H1 (cell line): ENCODE measurements at regions not wholly inside any gene's neighbourhood (a gene's known extent, or its start where the extent isn't known, plus 50 kb on each side); places are given as distances from the start of the nearest gene placed in this dataset.

Experiments used
- TF ChIP-seq, protein P1 (sequence below): fragments of 300-600 bp; sonication (generic); IDR thresholded peaks from 2 replicates; pipeline ENCODE4 v1.7.1; 2012; ENCODE audit warnings: low read length, moderate library complexity, mild to moderate bottlenecking, inconsistent platforms; ENCODE audit not compliant: insufficient replicate concordance

DNA sequence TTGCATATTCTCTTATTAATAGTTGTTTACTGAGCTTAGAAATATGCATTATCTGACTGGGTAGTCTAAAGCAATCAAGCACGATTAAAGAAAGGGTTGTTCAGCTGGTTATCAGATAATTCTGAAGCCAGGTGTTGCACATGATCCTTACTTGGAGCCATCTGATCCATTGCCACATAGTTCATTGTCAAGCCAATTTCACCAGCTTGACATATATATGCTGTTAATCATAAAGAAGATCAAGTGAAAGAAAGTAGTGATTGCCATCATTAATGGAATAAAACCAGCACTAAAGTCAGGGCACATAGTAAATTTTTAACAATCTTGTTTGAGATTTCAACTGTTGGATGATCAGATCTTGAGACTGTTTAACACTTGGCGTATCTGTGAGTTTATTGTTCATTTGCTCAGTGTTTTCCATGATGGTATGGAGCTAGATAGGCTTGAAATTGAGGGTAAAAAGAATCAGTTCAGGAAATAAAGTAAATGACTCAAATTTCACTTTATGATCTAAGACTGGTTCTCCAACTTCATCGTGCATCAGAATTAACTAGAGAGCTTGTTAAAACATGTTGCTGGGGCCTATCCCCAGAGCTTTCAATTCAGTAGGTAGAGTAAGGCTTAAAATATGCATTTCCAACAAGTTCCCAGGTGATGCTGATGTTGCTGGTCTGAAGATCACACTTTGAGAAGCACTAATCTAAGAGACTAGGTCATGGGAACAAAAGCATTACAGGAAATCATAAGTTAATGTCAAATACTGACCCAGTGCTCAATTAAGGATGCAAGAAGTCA lies 539.6 kb downstream of the SATB2 start (continued):
- TF ChIP-seq, protein P1, sequence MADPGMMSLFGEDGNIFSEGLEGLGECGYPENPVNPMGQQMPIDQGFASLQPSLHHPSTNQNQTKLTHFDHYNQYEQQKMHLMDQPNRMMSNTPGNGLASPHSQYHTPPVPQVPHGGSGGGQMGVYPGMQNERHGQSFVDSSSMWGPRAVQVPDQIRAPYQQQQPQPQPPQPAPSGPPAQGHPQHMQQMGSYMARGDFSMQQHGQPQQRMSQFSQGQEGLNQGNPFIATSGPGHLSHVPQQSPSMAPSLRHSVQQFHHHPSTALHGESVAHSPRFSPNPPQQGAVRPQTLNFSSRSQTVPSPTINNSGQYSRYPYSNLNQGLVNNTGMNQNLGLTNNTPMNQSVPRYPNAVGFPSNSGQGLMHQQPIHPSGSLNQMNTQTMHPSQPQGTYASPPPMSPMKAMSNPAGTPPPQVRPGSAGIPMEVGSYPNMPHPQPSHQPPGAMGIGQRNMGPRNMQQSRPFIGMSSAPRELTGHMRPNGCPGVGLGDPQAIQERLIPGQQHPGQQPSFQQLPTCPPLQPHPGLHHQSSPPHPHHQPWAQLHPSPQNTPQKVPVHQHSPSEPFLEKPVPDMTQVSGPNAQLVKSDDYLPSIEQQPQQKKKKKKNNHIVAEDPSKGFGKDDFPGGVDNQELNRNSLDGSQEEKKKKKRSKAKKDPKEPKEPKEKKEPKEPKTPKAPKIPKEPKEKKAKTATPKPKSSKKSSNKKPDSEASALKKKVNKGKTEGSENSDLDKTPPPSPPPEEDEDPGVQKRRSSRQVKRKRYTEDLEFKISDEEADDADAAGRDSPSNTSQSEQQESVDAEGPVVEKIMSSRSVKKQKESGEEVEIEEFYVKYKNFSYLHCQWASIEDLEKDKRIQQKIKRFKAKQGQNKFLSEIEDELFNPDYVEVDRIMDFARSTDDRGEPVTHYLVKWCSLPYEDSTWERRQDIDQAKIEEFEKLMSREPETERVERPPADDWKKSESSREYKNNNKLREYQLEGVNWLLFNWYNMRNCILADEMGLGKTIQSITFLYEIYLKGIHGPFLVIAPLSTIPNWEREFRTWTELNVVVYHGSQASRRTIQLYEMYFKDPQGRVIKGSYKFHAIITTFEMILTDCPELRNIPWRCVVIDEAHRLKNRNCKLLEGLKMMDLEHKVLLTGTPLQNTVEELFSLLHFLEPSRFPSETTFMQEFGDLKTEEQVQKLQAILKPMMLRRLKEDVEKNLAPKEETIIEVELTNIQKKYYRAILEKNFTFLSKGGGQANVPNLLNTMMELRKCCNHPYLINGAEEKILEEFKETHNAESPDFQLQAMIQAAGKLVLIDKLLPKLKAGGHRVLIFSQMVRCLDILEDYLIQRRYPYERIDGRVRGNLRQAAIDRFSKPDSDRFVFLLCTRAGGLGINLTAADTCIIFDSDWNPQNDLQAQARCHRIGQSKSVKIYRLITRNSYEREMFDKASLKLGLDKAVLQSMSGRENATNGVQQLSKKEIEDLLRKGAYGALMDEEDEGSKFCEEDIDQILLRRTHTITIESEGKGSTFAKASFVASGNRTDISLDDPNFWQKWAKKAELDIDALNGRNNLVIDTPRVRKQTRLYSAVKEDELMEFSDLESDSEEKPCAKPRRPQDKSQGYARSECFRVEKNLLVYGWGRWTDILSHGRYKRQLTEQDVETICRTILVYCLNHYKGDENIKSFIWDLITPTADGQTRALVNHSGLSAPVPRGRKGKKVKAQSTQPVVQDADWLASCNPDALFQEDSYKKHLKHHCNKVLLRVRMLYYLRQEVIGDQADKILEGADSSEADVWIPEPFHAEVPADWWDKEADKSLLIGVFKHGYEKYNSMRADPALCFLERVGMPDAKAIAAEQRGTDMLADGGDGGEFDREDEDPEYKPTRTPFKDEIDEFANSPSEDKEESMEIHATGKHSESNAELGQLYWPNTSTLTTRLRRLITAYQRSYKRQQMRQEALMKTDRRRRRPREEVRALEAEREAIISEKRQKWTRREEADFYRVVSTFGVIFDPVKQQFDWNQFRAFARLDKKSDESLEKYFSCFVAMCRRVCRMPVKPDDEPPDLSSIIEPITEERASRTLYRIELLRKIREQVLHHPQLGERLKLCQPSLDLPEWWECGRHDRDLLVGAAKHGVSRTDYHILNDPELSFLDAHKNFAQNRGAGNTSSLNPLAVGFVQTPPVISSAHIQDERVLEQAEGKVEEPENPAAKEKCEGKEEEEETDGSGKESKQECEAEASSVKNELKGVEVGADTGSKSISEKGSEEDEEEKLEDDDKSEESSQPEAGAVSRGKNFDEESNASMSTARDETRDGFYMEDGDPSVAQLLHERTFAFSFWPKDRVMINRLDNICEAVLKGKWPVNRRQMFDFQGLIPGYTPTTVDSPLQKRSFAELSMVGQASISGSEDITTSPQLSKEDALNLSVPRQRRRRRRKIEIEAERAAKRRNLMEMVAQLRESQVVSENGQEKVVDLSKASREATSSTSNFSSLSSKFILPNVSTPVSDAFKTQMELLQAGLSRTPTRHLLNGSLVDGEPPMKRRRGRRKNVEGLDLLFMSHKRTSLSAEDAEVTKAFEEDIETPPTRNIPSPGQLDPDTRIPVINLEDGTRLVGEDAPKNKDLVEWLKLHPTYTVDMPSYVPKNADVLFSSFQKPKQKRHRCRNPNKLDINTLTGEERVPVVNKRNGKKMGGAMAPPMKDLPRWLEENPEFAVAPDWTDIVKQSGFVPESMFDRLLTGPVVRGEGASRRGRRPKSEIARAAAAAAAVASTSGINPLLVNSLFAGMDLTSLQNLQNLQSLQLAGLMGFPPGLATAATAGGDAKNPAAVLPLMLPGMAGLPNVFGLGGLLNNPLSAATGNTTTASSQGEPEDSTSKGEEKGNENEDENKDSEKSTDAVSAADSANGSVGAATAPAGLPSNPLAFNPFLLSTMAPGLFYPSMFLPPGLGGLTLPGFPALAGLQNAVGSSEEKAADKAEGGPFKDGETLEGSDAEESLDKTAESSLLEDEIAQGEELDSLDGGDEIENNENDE = no peak
